ENCODE measurements at regions not wholly inside any gene's neighbourhood (a gene's known extent, or its start where the extent isn't known, plus 50 kb on each side); places are given as distances from the start of the nearest gene placed in this dataset.

DNA sequence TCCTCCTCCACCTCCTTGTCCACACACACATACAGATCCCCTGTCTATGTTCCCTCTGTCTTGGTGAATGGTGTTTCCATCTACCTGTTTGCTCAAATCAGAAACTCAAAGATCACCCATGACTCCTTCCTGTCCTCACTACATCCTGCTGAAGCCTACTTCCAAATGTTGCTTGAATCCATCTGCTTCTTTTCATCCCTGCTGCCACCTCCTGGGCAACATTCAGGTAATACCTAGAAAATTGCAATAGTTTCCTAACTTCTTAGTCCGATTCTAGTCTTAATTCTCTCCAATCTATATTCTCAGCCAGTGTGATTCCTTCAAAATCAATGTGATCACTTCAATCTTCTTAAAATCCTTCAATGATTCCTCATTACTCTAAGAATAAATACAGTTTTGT lies 155.5 kb upstream of the STARD13 start (continued):
- TF ChIP-seq ZNF425 (CRISPR knock-in tag; conservative IDR thresholded peaks at IDR 0.05): no peak

GRCh38 chr13:33445024-33445423 lies 159.5 kb upstream of the STARD13 start:
- no peak overlapping the region for H3K27ac Mint-ChIP-seq
- CTCF ChIA-PET: no interaction called here
- POLR2A ChIA-PET: no interaction called here
- H3K4me3 Mint-ChIP-seq: no peak overlapping the region
- TF ChIP-seq ZNF423 (CRISPR knock-in tag; IDR thresholded peaks at IDR 0.05) (no peak), CREB1 (CRISPR knock-in tag; IDR thresholded peaks at IDR 0.05) (no peak), TEAD1 (CRISPR knock-in tag; IDR thresholded peaks at IDR 0.05) (no peak), HMGXB4 (CRISPR knock-in tag; IDR thresholded peaks at IDR 0.05) (no peak), ZNF425 (CRISPR knock-in tag; conservative IDR thresholded peaks at IDR 0.05) (no peak), GABPB1 (CRISPR knock-in tag; IDR thresholded peaks at IDR 0.05) (no peak), TP53 (CRISPR knock-in tag; IDR thresholded peaks at IDR 0.05) (no peak), IRF2 (CRISPR knock-in tag; IDR thresholded peaks at IDR 0.05; ENCODE audit: borderline replicate concordance, low read depth) (no peak), JAZF1 (CRISPR knock-in tag; IDR thresholded peaks at IDR 0.05) (no peak), ZNF512 (CRISPR knock-in tag; IDR thresholded peaks at IDR 0.05; ENCODE audit: borderline replicate concordance) (no peak), NFATC4 (CRISPR knock-in tag; IDR thresholded peaks at IDR 0.05) (no peak), NR3C1 (CRISPR knock-in tag; conservative IDR thresholded peaks at IDR 0.05; ENCODE audit: low read depth) (no peak), MLX (CRISPR knock-in tag; IDR thresholded peaks at IDR 0.05) (no peak)
- TF ChIP-seq, protein P1, sequence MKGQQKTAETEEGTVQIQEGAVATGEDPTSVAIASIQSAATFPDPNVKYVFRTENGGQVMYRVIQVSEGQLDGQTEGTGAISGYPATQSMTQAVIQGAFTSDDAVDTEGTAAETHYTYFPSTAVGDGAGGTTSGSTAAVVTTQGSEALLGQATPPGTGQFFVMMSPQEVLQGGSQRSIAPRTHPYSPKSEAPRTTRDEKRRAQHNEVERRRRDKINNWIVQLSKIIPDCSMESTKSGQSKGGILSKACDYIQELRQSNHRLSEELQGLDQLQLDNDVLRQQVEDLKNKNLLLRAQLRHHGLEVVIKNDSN (CRISPR knock-in tag; IDR thresholded peaks at IDR 0.05): no peak
- TF ChIP-seq, protein P2, sequence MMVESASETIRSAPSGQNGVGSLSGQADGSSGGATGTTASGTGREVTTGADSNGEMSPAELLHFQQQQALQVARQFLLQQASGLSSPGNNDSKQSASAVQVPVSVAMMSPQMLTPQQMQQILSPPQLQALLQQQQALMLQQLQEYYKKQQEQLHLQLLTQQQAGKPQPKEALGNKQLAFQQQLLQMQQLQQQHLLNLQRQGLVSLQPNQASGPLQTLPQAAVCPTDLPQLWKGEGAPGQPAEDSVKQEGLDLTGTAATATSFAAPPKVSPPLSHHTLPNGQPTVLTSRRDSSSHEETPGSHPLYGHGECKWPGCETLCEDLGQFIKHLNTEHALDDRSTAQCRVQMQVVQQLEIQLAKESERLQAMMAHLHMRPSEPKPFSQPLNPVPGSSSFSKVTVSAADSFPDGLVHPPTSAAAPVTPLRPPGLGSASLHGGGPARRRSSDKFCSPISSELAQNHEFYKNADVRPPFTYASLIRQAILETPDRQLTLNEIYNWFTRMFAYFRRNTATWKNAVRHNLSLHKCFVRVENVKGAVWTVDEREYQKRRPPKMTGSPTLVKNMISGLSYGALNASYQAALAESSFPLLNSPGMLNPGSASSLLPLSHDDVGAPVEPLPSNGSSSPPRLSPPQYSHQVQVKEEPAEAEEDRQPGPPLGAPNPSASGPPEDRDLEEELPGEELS (CRISPR knock-in tag; IDR thresholded peaks at IDR 0.05): no peak
- TF ChIP-seq, protein P3, sequence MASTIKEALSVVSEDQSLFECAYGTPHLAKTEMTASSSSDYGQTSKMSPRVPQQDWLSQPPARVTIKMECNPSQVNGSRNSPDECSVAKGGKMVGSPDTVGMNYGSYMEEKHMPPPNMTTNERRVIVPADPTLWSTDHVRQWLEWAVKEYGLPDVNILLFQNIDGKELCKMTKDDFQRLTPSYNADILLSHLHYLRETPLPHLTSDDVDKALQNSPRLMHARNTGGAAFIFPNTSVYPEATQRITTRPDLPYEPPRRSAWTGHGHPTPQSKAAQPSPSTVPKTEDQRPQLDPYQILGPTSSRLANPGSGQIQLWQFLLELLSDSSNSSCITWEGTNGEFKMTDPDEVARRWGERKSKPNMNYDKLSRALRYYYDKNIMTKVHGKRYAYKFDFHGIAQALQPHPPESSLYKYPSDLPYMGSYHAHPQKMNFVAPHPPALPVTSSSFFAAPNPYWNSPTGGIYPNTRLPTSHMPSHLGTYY (CRISPR knock-in tag; IDR thresholded peaks at IDR 0.05): no peak
- H3K4me1 Mint-ChIP-seq: peaks cover 14% of the 10 kb centered on the region
- ATAC-seq (no peak), DNase-seq (ENCODE audit: low spot score) (no peak)
- peaks cover 9% of the 10 kb centered on the region for H3K9me3 Mint-ChIP-seq
- H3K27me3 Mint-ChIP-seq (ENCODE audit: low read depth): no peaks in the 10 kb centered on the region
- no peaks in the 10 kb centered on the region for H3K36me3 Mint-ChIP-seq
